ENCODE measurements at regions not wholly inside any gene's neighbourhood (a gene's known extent, or its start where the extent isn't known, plus 50 kb on each side); places are given as distances from the start of the nearest gene placed in this dataset.

DNA sequence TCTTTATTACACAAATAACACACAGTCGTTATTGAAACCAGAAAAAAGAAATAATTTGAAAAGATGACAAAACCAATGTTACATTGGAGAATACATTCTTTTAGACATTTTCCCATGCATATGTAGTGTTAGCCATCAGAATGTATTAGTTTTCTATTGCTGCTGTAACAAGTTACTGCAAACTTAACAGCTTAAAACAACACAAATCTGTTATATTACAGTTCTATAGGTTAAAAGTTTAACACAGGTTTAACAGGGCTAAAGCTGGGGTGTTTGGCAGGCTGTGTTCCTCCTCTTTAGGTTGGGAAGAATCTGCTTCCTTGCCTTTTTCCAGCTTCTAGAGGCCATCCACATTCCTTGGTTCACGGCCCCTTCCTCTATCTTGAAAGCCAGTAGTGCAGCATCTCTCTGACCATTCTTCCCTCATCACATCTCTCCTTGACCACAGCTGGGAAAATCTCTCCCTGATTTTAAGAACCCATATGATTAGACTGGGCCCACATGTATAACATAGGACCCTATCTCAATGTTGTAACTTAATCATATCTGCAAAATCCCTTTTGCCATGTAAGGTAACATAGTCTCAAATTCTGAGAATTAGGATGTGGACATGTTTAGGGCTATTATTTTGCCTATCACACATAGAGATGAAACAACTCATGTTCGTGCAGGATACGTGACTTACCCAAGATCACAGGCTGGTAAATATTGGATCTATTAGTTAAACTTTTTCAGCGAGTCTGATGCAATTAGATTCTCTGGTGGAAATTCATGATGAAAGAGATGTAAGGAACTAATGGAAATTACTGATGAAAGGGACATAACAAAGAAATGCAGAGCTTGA, 145.4 kb upstream of the TMEM170B start (continued):
- TF ChIP-seq ZFP3 (CRISPR knock-in tag; IDR thresholded peaks at IDR 0.05) (no peak), ZNF70 (CRISPR knock-in tag; IDR thresholded peaks at IDR 0.05) (no peak), TCF4 (CRISPR knock-in tag; IDR thresholded peaks at IDR 0.05; ENCODE audit: borderline replicate concordance) (no peak), ARNTL (CRISPR knock-in tag; IDR thresholded peaks at IDR 0.05; ENCODE audit: borderline replicate concordance, low read depth) (no peak)
- TF ChIP-seq, protein P1, sequence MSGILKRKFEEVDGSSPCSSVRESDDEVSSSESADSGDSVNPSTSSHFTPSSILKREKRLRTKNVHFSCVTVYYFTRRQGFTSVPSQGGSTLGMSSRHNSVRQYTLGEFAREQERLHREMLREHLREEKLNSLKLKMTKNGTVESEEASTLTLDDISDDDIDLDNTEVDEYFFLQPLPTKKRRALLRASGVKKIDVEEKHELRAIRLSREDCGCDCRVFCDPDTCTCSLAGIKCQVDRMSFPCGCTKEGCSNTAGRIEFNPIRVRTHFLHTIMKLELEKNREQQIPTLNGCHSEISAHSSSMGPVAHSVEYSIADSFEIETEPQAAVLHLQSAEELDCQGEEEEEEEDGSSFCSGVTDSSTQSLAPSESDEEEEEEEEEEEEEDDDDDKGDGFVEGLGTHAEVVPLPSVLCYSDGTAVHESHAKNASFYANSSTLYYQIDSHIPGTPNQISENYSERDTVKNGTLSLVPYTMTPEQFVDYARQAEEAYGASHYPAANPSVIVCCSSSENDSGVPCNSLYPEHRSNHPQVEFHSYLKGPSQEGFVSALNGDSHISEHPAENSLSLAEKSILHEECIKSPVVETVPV (CRISPR knock-in tag; IDR thresholded peaks at IDR 0.05): no peak
- TF ChIP-seq, protein P2, sequence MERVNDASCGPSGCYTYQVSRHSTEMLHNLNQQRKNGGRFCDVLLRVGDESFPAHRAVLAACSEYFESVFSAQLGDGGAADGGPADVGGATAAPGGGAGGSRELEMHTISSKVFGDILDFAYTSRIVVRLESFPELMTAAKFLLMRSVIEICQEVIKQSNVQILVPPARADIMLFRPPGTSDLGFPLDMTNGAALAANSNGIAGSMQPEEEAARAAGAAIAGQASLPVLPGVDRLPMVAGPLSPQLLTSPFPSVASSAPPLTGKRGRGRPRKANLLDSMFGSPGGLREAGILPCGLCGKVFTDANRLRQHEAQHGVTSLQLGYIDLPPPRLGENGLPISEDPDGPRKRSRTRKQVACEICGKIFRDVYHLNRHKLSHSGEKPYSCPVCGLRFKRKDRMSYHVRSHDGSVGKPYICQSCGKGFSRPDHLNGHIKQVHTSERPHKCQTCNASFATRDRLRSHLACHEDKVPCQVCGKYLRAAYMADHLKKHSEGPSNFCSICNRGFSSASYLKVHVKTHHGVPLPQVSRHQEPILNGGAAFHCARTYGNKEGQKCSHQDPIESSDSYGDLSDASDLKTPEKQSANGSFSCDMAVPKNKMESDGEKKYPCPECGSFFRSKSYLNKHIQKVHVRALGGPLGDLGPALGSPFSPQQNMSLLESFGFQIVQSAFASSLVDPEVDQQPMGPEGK (CRISPR knock-in tag; IDR thresholded peaks at IDR 0.05; ENCODE audit: borderline replicate concordance): no peak

DNA sequence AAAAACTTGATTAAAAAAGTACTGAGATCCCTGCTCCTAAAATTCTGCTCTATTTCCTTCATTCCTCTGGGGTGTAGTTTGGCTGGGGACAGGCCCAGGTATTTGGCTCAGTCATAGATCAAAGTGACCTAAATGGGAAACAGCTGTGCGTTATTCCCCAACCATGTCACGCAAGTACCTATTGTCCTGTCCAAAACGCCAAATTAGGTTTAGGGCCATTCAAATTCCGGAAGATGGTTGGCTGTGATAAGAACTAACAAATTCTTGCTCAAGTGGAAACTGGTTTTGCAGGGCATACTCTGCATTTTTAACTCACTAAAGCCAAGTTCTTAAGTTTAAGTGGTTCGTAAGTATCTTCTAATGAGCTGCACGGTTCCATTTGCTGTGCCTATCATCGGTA, 147.6 kb upstream of the TMEM170B start:
- ATAC-seq: no peak
- TF ChIP-seq ISL1 (CRISPR knock-in tag; IDR thresholded peaks at IDR 0.05) (0 out of 2 replicates have a peak, but pooled peaks have one; percentile 20), ARNTL (CRISPR knock-in tag; IDR thresholded peaks at IDR 0.05; ENCODE audit: borderline replicate concordance, low read depth) (no peak), ZC3H10 (CRISPR knock-in tag; IDR thresholded peaks at IDR 0.05) (no peak), ESRRG (CRISPR knock-in tag; IDR thresholded peaks at IDR 0.05) (no peak)

DNA sequence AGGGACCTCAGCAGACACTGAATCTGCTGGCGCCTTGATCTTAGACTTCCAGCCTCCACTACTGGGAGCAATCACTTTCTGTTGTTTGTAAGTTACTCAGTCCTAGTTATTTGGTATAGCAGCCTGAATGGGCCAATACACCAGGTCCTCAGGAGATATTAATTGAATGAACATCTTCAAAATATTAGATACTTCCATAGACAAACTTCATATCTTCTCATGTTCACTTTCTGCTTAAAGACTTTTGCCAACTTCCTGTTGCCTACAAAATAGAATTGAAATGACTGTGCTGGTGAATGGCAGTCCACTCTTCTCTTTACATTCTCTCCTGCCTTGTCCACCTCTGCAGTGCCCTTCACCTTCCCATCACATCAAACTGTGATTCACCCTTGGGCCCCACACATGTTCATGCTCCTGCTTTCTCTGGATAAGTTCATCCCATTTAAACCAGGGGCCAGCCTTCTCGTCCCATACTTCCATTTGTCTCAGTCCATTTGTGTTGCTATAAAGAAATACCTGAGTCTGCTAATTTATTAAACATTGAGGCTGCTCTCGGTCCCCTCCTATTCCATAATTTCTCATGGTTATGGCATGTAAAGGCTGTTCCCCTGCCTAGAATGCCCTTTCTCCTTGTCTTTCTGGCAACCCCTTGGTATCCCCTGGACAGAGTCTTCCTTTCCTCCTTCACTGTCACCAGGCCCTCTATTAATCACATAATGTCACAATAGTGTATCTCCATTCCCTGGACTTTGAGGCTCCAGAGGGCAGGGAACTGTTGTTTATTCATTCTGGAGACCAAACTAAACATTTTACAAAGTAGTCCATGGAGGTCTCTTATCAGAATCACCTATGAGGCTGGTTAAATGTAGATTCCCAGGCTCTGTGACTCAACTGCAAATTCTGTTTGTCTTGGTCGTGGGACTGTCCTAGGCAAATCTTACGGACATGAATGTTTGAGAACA, 148.3 kb upstream of the TMEM170B start:
- ATAC-seq: no peak
- no peak for TF ChIP-seq TCF4 (CRISPR knock-in tag; IDR thresholded peaks at IDR 0.05; ENCODE audit: borderline replicate concordance)
- TF ChIP-seq, protein P3, sequence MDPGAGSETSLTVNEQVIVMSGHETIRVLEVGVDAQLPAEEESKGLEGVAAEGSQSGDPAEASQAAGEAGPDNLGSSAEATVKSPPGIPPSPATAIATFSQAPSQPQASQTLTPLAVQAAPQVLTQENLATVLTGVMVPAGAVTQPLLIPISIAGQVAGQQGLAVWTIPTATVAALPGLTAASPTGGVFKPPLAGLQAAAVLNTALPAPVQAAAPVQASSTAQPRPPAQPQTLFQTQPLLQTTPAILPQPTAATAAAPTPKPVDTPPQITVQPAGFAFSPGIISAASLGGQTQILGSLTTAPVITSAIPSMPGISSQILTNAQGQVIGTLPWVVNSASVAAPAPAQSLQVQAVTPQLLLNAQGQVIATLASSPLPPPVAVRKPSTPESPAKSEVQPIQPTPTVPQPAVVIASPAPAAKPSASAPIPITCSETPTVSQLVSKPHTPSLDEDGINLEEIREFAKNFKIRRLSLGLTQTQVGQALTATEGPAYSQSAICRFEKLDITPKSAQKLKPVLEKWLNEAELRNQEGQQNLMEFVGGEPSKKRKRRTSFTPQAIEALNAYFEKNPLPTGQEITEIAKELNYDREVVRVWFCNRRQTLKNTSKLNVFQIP (CRISPR knock-in tag; IDR thresholded peaks at IDR 0.05; ENCODE audit: borderline replicate concordance, low read depth): no peak

DNA sequence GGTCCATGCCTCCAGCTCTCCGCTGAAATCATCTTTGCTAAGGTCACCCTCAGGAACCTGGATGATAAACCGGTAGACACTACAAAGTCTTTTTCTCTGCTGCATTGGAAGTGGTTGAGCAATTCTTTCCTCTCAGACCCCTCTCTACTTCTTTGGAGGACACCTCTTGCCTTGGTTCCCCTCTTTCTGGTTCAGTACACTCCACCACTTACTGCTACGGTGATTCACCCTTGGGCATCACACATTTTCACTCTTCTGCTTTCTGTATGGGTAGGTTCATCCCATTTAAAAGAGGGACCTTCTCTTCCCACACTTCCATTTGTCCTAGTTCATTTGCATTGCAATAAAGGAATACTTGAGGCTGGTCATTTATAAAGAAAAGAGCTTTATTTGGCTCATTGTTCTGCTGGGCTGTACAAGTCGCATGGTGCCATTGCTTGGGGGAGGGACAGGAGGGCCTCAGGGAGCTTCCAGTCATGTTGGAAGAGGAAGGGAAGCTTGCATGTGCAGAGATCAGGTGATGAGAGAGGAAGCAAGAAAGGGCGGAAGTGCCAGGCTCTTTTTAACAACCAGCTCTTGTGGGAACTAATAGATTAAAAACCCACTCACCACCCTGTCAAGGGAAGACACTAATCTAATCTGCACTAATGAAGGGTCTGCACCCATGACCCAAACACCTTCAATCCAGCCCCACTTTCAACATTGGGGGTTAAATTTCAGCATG, 149.7 kb upstream of the TMEM170B start:
- no peak for ATAC-seq

More for the DNA sequence above, 149.7 kb upstream of the TMEM170B start:
- TF ChIP-seq, protein P4, sequence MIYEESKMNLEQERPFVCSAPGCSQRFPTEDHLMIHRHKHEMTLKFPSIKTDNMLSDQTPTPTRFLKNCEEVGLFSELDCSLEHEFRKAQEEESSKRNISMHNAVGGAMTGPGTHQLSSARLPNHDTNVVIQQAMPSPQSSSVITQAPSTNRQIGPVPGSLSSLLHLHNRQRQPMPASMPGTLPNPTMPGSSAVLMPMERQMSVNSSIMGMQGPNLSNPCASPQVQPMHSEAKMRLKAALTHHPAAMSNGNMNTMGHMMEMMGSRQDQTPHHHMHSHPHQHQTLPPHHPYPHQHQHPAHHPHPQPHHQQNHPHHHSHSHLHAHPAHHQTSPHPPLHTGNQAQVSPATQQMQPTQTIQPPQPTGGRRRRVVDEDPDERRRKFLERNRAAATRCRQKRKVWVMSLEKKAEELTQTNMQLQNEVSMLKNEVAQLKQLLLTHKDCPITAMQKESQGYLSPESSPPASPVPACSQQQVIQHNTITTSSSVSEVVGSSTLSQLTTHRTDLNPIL (CRISPR knock-in tag; IDR thresholded peaks at IDR 0.05; ENCODE audit: low read depth): no peak
- TF ChIP-seq ARNTL (CRISPR knock-in tag; IDR thresholded peaks at IDR 0.05; ENCODE audit: borderline replicate concordance, low read depth) (no peak), ESRRG (CRISPR knock-in tag; IDR thresholded peaks at IDR 0.05) (no peak), PPARA (CRISPR knock-in tag; IDR thresholded peaks at IDR 0.05; ENCODE audit: borderline replicate concordance) (no peak), BACH2 (CRISPR knock-in tag; IDR thresholded peaks at IDR 0.05; ENCODE audit: borderline replicate concordance) (no peak), ZFP30 (CRISPR knock-in tag; IDR thresholded peaks at IDR 0.05) (no peak), TOX (CRISPR knock-in tag; IDR thresholded peaks at IDR 0.05; ENCODE audit: borderline replicate concordance) (no peak), SNAI2 (CRISPR knock-in tag; IDR thresholded peaks at IDR 0.05) (no peak)
- TF ChIP-seq, protein P5, sequence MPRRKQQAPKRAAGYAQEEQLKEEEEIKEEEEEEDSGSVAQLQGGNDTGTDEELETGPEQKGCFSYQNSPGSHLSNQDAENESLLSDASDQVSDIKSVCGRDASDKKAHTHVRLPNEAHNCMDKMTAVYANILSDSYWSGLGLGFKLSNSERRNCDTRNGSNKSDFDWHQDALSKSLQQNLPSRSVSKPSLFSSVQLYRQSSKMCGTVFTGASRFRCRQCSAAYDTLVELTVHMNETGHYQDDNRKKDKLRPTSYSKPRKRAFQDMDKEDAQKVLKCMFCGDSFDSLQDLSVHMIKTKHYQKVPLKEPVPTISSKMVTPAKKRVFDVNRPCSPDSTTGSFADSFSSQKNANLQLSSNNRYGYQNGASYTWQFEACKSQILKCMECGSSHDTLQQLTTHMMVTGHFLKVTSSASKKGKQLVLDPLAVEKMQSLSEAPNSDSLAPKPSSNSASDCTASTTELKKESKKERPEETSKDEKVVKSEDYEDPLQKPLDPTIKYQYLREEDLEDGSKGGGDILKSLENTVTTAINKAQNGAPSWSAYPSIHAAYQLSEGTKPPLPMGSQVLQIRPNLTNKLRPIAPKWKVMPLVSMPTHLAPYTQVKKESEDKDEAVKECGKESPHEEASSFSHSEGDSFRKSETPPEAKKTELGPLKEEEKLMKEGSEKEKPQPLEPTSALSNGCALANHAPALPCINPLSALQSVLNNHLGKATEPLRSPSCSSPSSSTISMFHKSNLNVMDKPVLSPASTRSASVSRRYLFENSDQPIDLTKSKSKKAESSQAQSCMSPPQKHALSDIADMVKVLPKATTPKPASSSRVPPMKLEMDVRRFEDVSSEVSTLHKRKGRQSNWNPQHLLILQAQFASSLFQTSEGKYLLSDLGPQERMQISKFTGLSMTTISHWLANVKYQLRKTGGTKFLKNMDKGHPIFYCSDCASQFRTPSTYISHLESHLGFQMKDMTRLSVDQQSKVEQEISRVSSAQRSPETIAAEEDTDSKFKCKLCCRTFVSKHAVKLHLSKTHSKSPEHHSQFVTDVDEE (CRISPR knock-in tag; IDR thresholded peaks at IDR 0.05): no peak
- TF ChIP-seq, protein P2 (CRISPR knock-in tag; IDR thresholded peaks at IDR 0.05; ENCODE audit: borderline replicate concordance): no peak
